IMR-90 (cell line): ENCODE measurements at regions not wholly inside any gene's neighbourhood (a gene's known extent, or its start where the extent isn't known, plus 50 kb on each side); places are given as distances from the start of the nearest gene placed in this dataset.

Experiments used
- ATAC-seq: fragments of 200-7000 bp; cut with Tn5 transposase; 2 replicates; pipeline ENCODE4 v1.9.1; 2020; ENCODE audit warnings: low read depth, mild to moderate bottlenecking, moderate library complexity
- BruUV-seq: library from RNA; stranded (reverse); fragments of 400-500 nt; replicated peaks from 2 replicates; lab custom pipeline; 2021; lab: Mats Ljungman, UMichigan
- CTCF ChIA-PET: fragments of 300-600 bp; formaldehyde crosslinking; extraction: SDS; loops from one replicate; lab custom pipeline; 2021; ENCODE audit warnings: antibody characterized with exemption; lab: Yijun Ruan, JAX
- POLR2A ChIA-PET: fragments of 300-600 bp; sonication (Branson Sonifier 250); formaldehyde crosslinking; loops from one replicate; lab custom pipeline; 2022; ENCODE audit warnings: antibody characterized with exemption; ENCODE audit not compliant: unreplicated experiment; lab: Charles Lee
- DNase-seq: peaks from one replicate; pipeline ENCODE4 v3.0.0; 2013
- H2AFZ ChIP-seq: replicated peaks from 2 replicates; pipeline ENCODE3; 2013; ENCODE audit warnings: low read length, mild to moderate bottlenecking; ENCODE audit not compliant: poor library complexity
- H2AK5ac ChIP-seq: 2 replicates; pipeline ENCODE4 v1.6.1; 2013; ENCODE audit warnings: low read depth, low read length, inconsistent platforms
- H2AK9ac ChIP-seq: replicated peaks from 2 replicates; pipeline ENCODE3; 2013; ENCODE audit warnings: mild to moderate bottlenecking, low read depth, low read length, moderate library complexity; ENCODE audit not compliant: poor library complexity
- H2BK120ac ChIP-seq: 2 replicates; pipeline ENCODE4 v1.6.1; 2013; ENCODE audit warnings: low read depth, low read length, inconsistent platforms
- H2BK15ac ChIP-seq: 3 replicates; pipeline ENCODE4 v1.6.1; 2013; ENCODE audit warnings: low read depth, low read length, inconsistent platforms
- H2BK20ac ChIP-seq: 2 replicates; pipeline ENCODE4 v1.6.1; 2013; ENCODE audit warnings: low read depth, mild to moderate bottlenecking, inconsistent platforms, low read length, moderate library complexity
- H2BK5ac ChIP-seq: 2 replicates; pipeline ENCODE4 v1.6.1; 2013; ENCODE audit warnings: mild to moderate bottlenecking, low read depth, low read length, inconsistent platforms; ENCODE audit not compliant: poor library complexity, severe bottlenecking
- H3K14ac ChIP-seq: replicated peaks from 2 replicates; pipeline ENCODE4 v1.6.1; 2013; ENCODE audit warnings: low read depth, low read length, inconsistent platforms
- H3K18ac ChIP-seq: 2 replicates; pipeline ENCODE4 v1.6.1; 2013; ENCODE audit warnings: low read depth, low read length, control low read depth
- H3K23ac ChIP-seq: 2 replicates; pipeline ENCODE4 v1.6.1; 2013; ENCODE audit warnings: low read depth, low read length, inconsistent platforms
- H3K27ac ChIP-seq: 2 replicates; pipeline ENCODE4 v1.5.1; 2013; ENCODE audit warnings: mild to moderate bottlenecking, control low read depth, low read length; ENCODE audit not compliant: insufficient read depth
- H3K27me3 ChIP-seq: 2 replicates; pipeline ENCODE4 v1.6.1; 2013; ENCODE audit warnings: low read length; ENCODE audit not compliant: control insufficient read depth, insufficient read depth
- H3K36me3 ChIP-seq: 2 replicates; pipeline ENCODE4 v1.6.1; 2013; ENCODE audit warnings: low read length, mixed read lengths; ENCODE audit not compliant: control insufficient read depth, insufficient read depth
- H3K4ac ChIP-seq: 2 replicates; pipeline ENCODE4 v1.6.1; 2013; ENCODE audit warnings: low read depth, low read length, inconsistent platforms
- H3K4me1 ChIP-seq: 2 replicates; pipeline ENCODE4 v1.6.1; 2013; ENCODE audit warnings: low read length, mixed read lengths; ENCODE audit not compliant: control insufficient read depth, insufficient read depth
- H3K4me2 ChIP-seq: 2 replicates; pipeline ENCODE4 v1.6.1; 2013; ENCODE audit warnings: low read depth, mild to moderate bottlenecking, control low read depth, low read length, moderate library complexity
- H3K4me3 ChIP-seq: 2 replicates; pipeline ENCODE4 v1.5.1; 2013; ENCODE audit warnings: low read depth, mild to moderate bottlenecking, control low read depth, low read length, moderate library complexity; ENCODE audit not compliant: insufficient read depth
- H3K56ac ChIP-seq: 2 replicates; pipeline ENCODE4 v1.6.1; 2013; ENCODE audit warnings: low read length, inconsistent platforms; ENCODE audit not compliant: insufficient read depth; ENCODE audit errors: extremely low read depth
- H3K79me1 ChIP-seq, 2 experiments: 2 replicates each; pipeline ENCODE4 v1.6.1; 2013; ENCODE audit warnings: low read length in 2 of 2, inconsistent platforms in 1 of 2, low read depth in 1 of 2
- H3K9ac ChIP-seq: 2 replicates; pipeline ENCODE4 v1.6.1; 2013; ENCODE audit warnings: low read depth, low read length, control low read depth
- H3K9me1 ChIP-seq: 2 replicates; pipeline ENCODE4 v1.6.1; 2013; ENCODE audit warnings: low read length, inconsistent platforms; ENCODE audit not compliant: insufficient read depth
- H3K9me3 ChIP-seq: 2 replicates; pipeline ENCODE4 v1.6.1; 2013; ENCODE audit warnings: low read length; ENCODE audit not compliant: control insufficient read depth, insufficient read depth
- H4K20me1 ChIP-seq: 2 replicates; pipeline ENCODE4 v1.6.1; 2013; ENCODE audit warnings: low read length, inconsistent platforms; ENCODE audit not compliant: insufficient read depth
- H4K5ac ChIP-seq: 2 replicates; pipeline ENCODE4 v1.6.1; 2013; ENCODE audit warnings: mild to moderate bottlenecking, low read depth, low read length, control low read depth
- H4K8ac ChIP-seq, 2 experiments: 2 replicates each; pipeline ENCODE4 v1.6.1; 2013; ENCODE audit warnings: low read depth in 2 of 2, low read length in 2 of 2, control low read depth in 1 of 2, inconsistent platforms in 1 of 2
- H4K91ac ChIP-seq: 2 replicates; pipeline ENCODE4 v1.6.1; 2013; ENCODE audit warnings: low read depth, low read length, inconsistent platforms; ENCODE audit not compliant: insufficient read depth
- CEBPB ChIP-seq: IDR thresholded peaks from 2 replicates; pipeline ENCODE4 v1.6.1; 2012; ENCODE audit warnings: low read depth, low read length, improper control_type of control experiment
- CHD1 ChIP-seq: IDR thresholded peaks from 2 replicates; pipeline ENCODE4 v1.6.1; 2012; ENCODE audit warnings: low read depth, low read length, improper control_type of control experiment
- MXI1 ChIP-seq: IDR thresholded peaks from 2 replicates; pipeline ENCODE4 v1.6.1; 2012; ENCODE audit warnings: low read depth, mild to moderate bottlenecking, low read length, moderate library complexity, borderline replicate concordance
- WGBS, 2 experiments: methylation state at CpG; one replicate each; pipeline versions ENCODE4 v1.1.5 to v1.1.7; 2013; ENCODE audit warnings: missing lambda C conversion rate in 2 of 2; ENCODE audit not compliant: insufficient read length in 1 of 2; ENCODE audit errors: extremely low coverage in 2 of 2; 5-methylcytosine and 5-hydroxymethylcytosine counted together
- dilution Hi-C: fragments of 300-500 bp; cut with HindIII; formaldehyde crosslinking; loops from one replicate; pipeline ENCODE4 v1.14.3; 2018; ENCODE audit warnings: low sequenced_read_pairs; ENCODE audit not compliant: unreplicated experiment
- in situ Hi-C: fragments of 300-500 bp; cut with MboI; formaldehyde crosslinking; loops from 3 replicates; pipeline ENCODE4 v1.14.3; 2019; ENCODE audit warnings: low sequenced_read_pairs, inconsistent platforms, mixed read lengths
- intact Hi-C: fragments of 100-400 bp; cut with micrococcal nuclease; formaldehyde crosslinking; loops from 2 replicates; pipeline ENCODE4 v1.10.0; 2022

GRCh38 chr14:100384819-100385813, 62.0 kb downstream of the SLC25A47 start (continued):
- TF ChIP-seq CHD1 (no peak), MXI1 (no peak)

- no peak overlapping the region for H3K9ac ChIP-seq
Observed at GRCh38 chr14:100386121-100386520, 63.0 kb downstream of the SLC25A47 start.

More at GRCh38 chr14:100386121-100386520, 63.0 kb downstream of the SLC25A47 start:
- peaks cover 18% of the 10 kb centered on the region for H4K20me1 ChIP-seq
- H3K79me1 ChIP-seq, result peaks cover 22 to 48% of the 10 kb centered on the region in 2 experiments
- H3K36me3 ChIP-seq, result peaks cover 12% of the 10 kb centered on the region; the same call in 1 of the 2 replicates
- H3K9me1 ChIP-seq, result peaks cover 7% of the 10 kb centered on the region; the same call in 1 of the 2 replicates
- H3K56ac ChIP-seq, result no peak overlapping the region
- intact Hi-C loops, result loop anchor here (5.0 to 10.0 kb wide), 2 partner anchors 516 to 849 kb away; partner anchors contain the start of gene RTL1
- ChIA-PET CTCF (interaction anchor here (0.8 to 3.7 kb wide), 8 partner anchors 9 to 259 kb away, joined by 3 to 26 read pairs (median 3); no protein-coding TSS in a partner anchor), POLR2A (no interaction called here)
- H2AK9ac ChIP-seq, result no peak overlapping the region
- H3K9me3 ChIP-seq, result no peaks in the 10 kb centered on the region
- no peak overlapping the region for H4K91ac ChIP-seq
- H3K4ac ChIP-seq, result no peak overlapping the region
- H3K27ac ChIP-seq, result peak overlapping the region; percentile 10; the same call in 1 of the 2 replicates
- H2BK120ac ChIP-seq, result no peak overlapping the region
- no peak overlapping the region for H2BK15ac ChIP-seq
- no TSS peak for BruUV-seq
- H4K8ac ChIP-seq, result no peak overlapping the region; a peak in 1 of 4 replicates
- no CpG with 5 or more reads among the region's 2 CpGs for WGBS, 2 experiments
- H3K4me2 ChIP-seq, result peak overlapping the region; percentile 79
- in situ Hi-C loops, result loop anchor here (10.0 kb wide), 2 partner anchors 459 to 1239 kb away; no protein-coding TSS in a partner anchor
- no peak overlapping the region for H2AK5ac ChIP-seq
- peak; percentile 35; the same call in 1 of the 2 replicates for TF ChIP-seq CEBPB
- no peak for TF ChIP-seq MXI1
- peaks cover 32% of the 10 kb centered on the region for H3K4me1 ChIP-seq
- no peak overlapping the region for H2AFZ ChIP-seq
- no peak overlapping the region for H2BK20ac ChIP-seq
- no peaks in the 10 kb centered on the region for H3K27me3 ChIP-seq
- DNase-seq (peak; percentile 34), ATAC-seq (0 out of 2 replicates have a peak, but pooled peaks have one; percentile 12)
- no peak overlapping the region for H3K23ac ChIP-seq
- no peak overlapping the region for H2BK5ac ChIP-seq
- no peak overlapping the region for H3K4me3 ChIP-seq
- H4K5ac ChIP-seq, result no peak overlapping the region
- H3K18ac ChIP-seq, result peak overlapping the region; percentile 44; the same call in 1 of the 2 replicates
- dilution Hi-C loops, result no loop called here
- H3K14ac ChIP-seq, result no peak overlapping the region
